ENCODE measurements at regions not wholly inside any gene's neighbourhood (a gene's known extent, or its start where the extent isn't known, plus 50 kb on each side); places are given as distances from the start of the nearest gene placed in this dataset.
"Not testable (repeated sequence)": the region's sequence is repeated elsewhere in the genome, so short reads cannot be mapped to it uniquely, and the experiment has no call there.

- no peak for DNase-seq (ENCODE audit: low spot score)
Observed at GRCh38 chr10:64416011-64416410, 894.8 kb downstream of the REEP3 start.

GRCh38 chr10:64419461-64419860 lies 898.3 kb downstream of the REEP3 start:
- no peak for DNase-seq (ENCODE audit: low spot score)

- DNase-seq (ENCODE audit: low spot score) = no peak
Observed at GRCh38 chr10:64426745-64427144, 905.5 kb downstream of the REEP3 start.

DNA sequence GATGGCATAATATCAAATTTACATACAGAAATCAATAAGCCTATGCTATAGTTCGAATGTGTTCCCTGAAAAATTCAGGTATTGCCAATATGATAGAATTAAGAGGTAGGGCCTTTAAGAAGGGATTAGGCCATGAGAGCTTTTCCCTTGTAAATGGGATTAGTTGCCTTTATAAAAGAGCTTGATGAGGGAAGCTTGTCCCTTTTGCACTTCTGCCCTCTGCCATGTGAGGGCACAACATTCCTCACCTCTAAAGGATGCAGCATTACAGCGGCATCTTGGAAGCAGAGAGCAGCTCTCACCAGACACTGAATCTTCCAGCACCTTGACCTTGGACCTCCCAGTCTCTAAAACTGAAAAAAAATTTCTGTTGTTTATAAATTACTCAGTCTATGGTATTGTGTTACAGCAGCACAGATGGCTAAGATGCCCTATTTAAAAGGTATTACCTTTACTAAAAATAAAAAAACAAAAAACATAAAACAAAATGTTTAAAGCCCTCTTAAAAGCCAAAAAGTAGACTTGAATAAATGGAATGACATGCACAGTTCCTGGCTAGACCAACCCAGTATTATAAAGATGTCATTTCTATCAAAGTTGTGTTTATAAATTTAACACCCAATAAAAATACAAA lies 909.6 kb downstream of the REEP3 start:
- peak; percentile 21 for DNase-seq (ENCODE audit: low spot score)

- not testable (repeated sequence) for DNase-seq (ENCODE audit: low spot score)
Observed at GRCh38 chr10:64441872-64442271, 920.7 kb downstream of the REEP3 start.

DNA sequence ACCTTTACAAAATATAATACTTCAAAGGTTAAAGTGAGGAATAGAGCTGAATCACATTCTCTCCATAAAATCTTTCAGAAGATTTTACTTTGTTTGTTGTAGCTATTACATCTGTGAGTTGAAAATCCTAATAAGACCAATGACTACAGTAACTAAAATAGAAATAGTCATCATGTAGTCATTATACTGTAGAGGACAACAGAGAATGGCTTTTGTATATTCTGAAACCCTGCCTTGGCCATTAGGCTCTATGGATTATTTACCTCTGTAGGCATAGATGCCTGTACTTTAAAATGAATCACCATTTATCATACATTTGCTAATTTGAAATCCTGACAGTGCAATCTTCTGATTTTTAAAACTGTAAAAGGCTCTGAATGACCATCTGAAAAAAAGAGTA lies 923.0 kb downstream of the REEP3 start:
- DNase-seq (ENCODE audit: low spot score) = no peak

DNA sequence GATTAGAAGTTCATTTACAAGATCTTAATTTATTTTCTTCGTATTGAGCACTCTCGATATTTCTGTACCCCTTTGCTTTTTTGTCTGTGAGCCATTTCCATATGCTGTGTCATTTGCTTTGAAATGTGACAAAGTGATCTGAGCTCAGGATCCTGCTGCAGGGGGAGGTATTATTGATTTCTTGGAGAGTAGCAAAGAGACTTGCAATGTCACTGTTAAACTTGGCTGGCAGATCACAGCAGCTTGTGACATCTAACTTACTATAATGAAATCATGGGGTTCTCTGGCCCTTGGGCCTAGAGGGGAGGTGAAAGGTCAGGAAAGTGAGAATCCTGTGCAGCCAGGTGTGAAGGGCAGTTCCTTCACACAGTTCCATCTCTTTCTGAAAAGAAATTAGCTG lies 923.4 kb downstream of the REEP3 start:
- no peak for DNase-seq (ENCODE audit: low spot score)

GRCh38 chr10:64449603-64450002 lies 928.4 kb downstream of the REEP3 start:
- no peak for DNase-seq (ENCODE audit: low spot score)

GRCh38 chr10:64450312-64450711 lies 929.1 kb downstream of the REEP3 start:
- no peak for DNase-seq (ENCODE audit: low spot score)

DNA sequence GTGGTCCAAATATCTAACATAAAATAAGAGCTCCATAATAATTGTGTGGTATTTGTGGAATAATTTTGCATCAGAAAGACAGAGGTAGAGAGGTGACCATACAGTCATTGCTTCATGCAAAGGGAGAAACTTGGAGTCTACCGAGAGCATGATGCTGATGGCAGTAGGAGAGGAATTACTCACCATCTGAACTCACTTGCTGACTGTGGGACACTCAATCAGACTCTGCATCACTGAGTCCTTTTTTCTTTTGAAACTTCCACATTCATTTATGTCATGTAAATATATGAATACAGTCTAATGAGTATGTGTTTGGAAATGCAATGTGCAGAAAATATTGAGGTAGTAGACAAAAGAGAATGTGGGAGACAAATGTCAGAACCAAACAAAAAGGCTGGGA lies 933.8 kb downstream of the REEP3 start:
- DNase-seq (ENCODE audit: low spot score) = no peak

GRCh38 chr10:64458306-64458705 lies 937.1 kb downstream of the REEP3 start:
- DNase-seq (ENCODE audit: low spot score) = no peak

DNA sequence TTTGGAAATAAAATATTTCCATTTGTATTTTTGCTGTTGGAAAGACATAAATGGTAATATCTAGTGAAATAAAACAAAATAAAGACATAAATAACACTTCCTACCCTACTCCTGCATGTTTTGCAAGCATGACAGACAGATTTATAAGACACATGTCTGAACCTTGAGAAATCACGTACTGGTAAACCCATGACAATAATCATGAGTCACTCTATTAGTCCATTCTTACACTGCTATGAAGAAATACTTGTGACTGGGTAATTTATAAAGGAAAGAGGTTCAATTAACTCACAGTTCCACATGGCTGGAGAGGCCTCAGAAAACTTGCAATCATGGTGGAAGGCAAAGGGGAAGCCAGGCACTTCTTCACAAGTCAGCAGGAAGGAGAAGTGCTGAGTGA lies 942.2 kb downstream of the REEP3 start:
- no peak for DNase-seq (ENCODE audit: low spot score)

- DNase-seq (ENCODE audit: low spot score) = no peak
Observed at GRCh38 chr10:64465653-64466052, 944.5 kb downstream of the REEP3 start.

DNA sequence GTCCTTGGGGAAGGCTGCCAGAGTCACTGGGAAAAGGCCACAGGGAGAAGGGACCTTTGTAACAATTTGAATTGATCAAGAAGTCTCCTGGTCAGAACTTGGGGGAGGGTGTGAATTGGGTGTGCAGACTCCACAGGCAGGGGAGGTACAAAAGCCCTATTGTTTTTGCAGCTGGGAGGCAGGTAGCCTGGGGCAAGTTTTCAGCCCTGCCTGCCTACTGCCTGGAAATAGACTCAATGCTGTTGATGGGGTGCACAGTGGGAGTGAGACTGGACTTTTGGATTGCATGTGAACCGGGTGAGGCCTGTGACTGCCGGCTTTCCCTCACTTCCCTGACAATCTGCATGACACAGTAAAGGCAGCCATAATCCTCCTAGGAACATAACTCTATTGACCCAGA lies 947.0 kb downstream of the REEP3 start:
- DNase-seq (ENCODE audit: low spot score) = no peak

DNA sequence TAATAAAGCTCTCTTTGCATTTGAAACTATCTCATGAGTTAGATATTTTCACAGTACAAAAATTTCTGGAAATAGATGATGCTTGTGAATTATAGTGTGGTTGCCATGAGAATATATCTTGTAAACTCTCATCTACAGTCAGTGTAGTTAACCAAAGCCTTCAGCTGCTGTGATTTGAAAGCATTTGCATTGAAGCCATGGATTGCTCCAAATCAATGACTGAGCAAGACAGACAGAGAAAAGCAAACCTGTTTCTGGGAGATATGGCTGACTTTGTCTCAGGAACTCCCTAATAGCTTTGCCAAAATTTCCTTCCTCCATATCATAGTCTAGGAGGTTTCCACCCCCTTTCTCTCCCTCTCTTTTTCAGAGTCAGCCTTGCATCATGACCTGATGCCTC lies 955.3 kb downstream of the REEP3 start:
- DNase-seq (ENCODE audit: low spot score) = no peak

- DNase-seq (ENCODE audit: low spot score) = no peak
Observed at GRCh38 chr10:64477791-64478190, 956.6 kb downstream of the REEP3 start.

- no peak for DNase-seq (ENCODE audit: low spot score)
Observed at GRCh38 chr10:64484811-64485330, 963.7 kb downstream of the REEP3 start.

GRCh38 chr10:64486149-64486548 lies 964.9 kb downstream of the REEP3 start:
- no peak for DNase-seq (ENCODE audit: low spot score)

DNA sequence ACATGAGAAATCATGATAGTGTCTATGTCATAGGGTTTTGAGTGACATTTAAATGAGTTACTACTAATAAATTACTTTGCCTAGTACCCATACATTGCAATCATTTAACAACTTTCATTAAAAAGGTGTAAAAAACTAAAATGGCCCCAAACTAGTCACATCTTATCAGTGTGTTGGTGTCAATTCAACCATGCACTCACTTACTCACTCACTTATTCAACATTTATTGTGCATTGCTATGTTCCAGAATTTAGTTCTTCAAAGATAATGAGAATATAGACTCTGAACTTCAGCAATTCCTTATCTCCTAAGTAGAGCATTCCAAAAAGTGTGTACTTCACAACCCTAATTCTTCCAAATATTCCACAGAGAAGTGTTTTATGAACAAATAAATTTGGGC lies 965.7 kb downstream of the REEP3 start:
- no peak for DNase-seq (ENCODE audit: low spot score)

DNA sequence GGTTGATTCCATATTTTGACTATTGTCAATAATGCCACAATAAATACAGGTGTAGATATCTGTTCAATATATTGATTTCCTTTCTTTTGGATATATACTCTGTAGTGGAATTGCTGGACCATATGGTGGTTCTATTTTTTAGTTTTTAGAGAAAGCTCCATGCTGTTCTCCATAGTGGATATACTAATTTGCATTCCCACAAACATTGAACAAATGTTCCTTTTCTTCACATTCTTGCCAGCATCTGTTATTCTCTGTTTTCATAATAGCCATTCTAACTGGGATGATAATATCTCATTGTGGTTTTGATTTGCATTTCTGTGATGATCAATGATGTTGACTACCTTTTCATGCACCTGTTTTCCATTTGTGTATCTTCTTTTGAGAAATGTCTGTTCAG lies 973.7 kb downstream of the REEP3 start:
- no peak for DNase-seq (ENCODE audit: low spot score)

- no peak for DNase-seq (ENCODE audit: low spot score)
Observed at GRCh38 chr10:64497306-64497705, 976.1 kb downstream of the REEP3 start.

DNA sequence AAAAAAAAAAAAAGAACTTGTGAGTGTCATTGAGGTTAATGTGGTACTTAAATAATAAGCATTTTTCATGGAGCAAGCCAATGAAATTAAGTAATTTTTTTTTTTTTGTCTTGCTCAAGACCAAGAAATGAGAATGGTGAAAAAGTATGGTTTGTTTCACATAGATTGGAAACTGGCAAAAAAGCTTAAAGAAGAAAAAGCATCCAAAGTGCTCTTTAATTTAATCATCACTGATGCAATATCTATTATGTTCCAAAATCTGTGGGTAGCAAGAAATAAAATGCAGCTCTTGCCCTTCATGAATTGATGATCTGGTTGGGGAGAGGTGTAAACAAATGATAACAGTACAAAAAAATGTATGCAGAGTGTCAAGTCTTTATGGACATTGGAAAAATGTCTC lies 980.6 kb downstream of the REEP3 start:
- no peak for DNase-seq (ENCODE audit: low spot score)

DNA sequence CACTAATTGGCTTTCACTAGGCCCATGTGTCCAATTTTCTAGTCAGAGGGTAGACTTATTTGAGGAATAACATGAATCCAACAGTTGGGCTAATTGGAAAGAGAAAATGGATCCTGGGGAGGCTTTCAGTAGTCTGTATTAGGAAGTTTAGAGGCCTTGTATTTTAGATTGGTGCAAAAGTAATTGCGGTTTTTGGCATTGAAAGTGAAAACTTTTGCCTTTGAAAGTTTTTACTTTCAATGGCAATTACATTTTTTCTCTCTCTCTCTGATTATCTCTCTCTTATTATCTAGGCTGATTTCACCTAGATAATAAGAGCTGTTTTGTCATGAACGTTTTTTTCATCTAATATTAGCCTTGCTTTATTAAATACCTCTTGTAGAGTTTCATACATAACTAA lies 981.7 kb downstream of the REEP3 start:
- no peak for DNase-seq (ENCODE audit: low spot score)

DNA sequence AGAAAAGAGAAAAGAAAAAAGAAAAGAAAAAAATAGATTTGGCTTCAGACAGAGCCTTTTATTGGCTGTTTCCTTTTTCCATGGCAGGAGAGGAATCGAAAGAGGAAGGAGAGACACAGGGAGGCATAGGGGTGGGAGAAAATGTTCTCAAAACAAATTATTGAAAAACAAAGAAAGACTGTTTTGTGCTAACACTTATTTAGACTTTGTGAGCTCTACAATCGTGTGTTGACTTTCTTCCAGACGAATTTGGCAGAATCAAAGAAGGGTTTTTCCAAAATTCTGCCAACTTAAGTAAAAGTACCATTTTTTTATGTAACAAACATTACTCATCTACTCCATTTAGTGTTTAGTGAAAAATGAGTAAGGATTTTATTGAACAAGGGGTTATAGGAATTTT lies 982.2 kb downstream of the REEP3 start:
- peak; percentile 8 for DNase-seq (ENCODE audit: low spot score)
